WERI-Rb-1 (cell line): ENCODE measurements at regions not wholly inside any gene's neighbourhood (a gene's known extent, or its start where the extent isn't known, plus 50 kb on each side); places are given as distances from the start of the nearest gene placed in this dataset.

Experiments used
- DNase-seq: peaks from one replicate; pipeline ENCODE4 v3.0.0-alpha.2; 2020
- H3K27ac ChIP-seq: fragments of 250-450 bp; sonication (Bioruptor Pico); 2 replicates; pipeline ENCODE4 v1.5.1; 2020; ENCODE audit warnings: mild to moderate bottlenecking, moderate library complexity
- H3K27me3 ChIP-seq: fragments of 250-450 bp; sonication (Bioruptor Pico); 2 replicates; pipeline ENCODE4 v1.5.1; 2021; ENCODE audit warnings: mild to moderate bottlenecking, low read depth, moderate library complexity; ENCODE audit not compliant: insufficient read depth, severe bottlenecking
- H3K36me3 ChIP-seq: fragments of 250-450 bp; sonication (Bioruptor Pico); 2 replicates; pipeline ENCODE4 v1.5.1; 2020; ENCODE audit warnings: mild to moderate bottlenecking, moderate library complexity
- H3K4me3 ChIP-seq: 2 replicates; pipeline ENCODE4 v1.5.1; 2011; ENCODE audit warnings: low read depth, mild to moderate bottlenecking, control low read depth, low read length
- H3K9me3 ChIP-seq: fragments of 250-450 bp; sonication (Bioruptor Pico); 2 replicates; pipeline ENCODE4 v1.5.1; 2021; ENCODE audit warnings: mild to moderate bottlenecking, moderate library complexity; ENCODE audit not compliant: severe bottlenecking
- TF ChIP-seq, protein P1 (sequence below): IDR thresholded peaks from 2 replicates; pipeline ENCODE4 v1.5.1; 2011; ENCODE audit warnings: low read depth, mild to moderate bottlenecking, control low read depth, inconsistent platforms, low read length

DNA sequence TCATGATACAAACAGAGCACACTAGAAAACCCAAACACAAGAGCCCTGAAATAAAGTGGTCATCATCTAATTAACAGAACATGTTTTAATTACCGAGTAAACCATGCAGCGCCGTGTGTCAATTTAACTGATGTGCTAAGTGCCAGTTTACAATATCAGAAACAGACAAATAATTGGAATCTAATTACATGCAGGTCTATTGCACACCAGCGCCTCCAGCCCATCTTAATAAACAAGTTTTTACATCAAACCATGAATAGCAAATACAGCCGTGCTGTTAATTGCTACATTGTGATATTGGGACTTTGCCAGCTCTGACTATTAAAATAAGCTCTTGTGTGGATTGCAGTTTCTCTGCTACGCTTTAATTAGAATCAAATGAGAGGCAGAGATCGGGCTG lies 510.2 kb upstream of the MDFIC2 start:
- H3K36me3 ChIP-seq, result no peaks in the 10 kb centered on the region
- TF ChIP-seq, protein P1, sequence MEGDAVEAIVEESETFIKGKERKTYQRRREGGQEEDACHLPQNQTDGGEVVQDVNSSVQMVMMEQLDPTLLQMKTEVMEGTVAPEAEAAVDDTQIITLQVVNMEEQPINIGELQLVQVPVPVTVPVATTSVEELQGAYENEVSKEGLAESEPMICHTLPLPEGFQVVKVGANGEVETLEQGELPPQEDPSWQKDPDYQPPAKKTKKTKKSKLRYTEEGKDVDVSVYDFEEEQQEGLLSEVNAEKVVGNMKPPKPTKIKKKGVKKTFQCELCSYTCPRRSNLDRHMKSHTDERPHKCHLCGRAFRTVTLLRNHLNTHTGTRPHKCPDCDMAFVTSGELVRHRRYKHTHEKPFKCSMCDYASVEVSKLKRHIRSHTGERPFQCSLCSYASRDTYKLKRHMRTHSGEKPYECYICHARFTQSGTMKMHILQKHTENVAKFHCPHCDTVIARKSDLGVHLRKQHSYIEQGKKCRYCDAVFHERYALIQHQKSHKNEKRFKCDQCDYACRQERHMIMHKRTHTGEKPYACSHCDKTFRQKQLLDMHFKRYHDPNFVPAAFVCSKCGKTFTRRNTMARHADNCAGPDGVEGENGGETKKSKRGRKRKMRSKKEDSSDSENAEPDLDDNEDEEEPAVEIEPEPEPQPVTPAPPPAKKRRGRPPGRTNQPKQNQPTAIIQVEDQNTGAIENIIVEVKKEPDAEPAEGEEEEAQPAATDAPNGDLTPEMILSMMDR, result no peak
- no peak for DNase-seq
- no peak overlapping the region for H3K4me3 ChIP-seq
- no peaks in the 10 kb centered on the region for H3K9me3 ChIP-seq
- no peaks in the 10 kb centered on the region for H3K27me3 ChIP-seq
- H3K27ac ChIP-seq, result no peak overlapping the region

DNA sequence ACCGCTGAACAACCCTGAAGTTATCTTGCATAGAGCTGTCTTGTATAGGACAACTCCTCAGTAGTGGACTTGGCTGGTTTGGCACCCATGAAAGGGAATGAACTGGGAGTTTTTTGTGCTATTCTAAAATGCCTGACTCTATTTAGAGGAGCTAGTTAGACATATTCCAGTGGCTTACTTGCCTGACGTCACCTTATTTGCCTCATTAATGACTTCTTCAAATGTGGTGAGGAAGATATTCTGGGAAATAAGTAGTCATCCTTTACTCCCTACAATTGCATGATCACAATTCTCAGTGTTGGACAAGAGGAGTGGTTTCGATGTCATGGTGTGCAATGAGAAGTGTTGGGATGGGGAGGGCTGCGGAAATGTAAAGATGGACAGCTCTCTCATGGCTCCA lies 509.2 kb upstream of the MDFIC2 start:
- Histone ChIP-seq H3K9me3 (no peaks in the 10 kb centered on the region), H3K4me3 (no peak overlapping the region), H3K27me3 (no peaks in the 10 kb centered on the region), H3K36me3 (no peaks in the 10 kb centered on the region), H3K27ac (no peak overlapping the region)
- TF ChIP-seq, protein P1, result no peak
- DNase-seq, result no peak

DNA sequence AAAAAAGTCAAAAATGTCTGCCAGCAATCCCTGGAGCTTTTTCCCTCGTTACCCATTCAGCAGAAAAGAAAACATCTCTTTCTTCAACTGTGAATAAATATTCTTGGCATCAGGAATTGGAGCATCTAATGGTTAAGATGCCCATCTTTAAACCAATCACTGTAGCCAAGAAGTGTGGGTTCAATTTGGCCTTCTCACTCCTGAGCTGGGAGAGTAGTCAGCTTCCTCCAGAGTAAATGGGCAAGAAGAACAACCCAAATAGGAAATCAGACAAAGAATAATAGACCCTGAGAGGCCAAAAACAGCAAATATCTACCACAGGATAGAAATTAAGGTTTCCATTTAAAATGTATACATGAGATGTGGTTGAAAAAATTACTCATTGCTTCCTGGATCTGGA lies 508.0 kb upstream of the MDFIC2 start:
- no peaks in the 10 kb centered on the region for H3K36me3 ChIP-seq
- no peaks in the 10 kb centered on the region for H3K9me3 ChIP-seq
- TF ChIP-seq, protein P1, result no peak
- no peak overlapping the region for H3K27ac ChIP-seq
- H3K4me3 ChIP-seq, result no peak overlapping the region
- no peaks in the 10 kb centered on the region for H3K27me3 ChIP-seq
- DNase-seq, result no peak

DNA sequence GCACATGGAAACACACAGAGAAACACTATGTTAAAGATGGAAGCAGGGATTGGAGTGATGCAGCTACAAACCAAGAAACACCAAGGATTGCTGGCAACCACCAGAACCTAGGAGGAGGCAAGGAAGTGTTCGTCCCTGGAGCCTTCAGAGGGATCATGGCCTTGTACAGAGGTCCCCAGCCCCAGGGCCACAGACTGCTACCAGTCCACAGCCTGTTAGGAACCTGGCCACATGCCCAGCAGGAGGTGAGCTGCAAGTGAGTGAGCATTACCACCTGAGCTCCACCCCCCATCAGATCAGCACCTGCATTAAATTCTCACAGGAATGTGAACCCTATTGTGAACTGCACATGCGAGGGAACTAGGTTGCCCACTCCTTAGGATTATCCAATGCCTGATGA lies 505.7 kb upstream of the MDFIC2 start:
- TF ChIP-seq, protein P1, result no peak
- Histone ChIP-seq H3K27ac (no peak overlapping the region), H3K36me3 (no peaks in the 10 kb centered on the region), H3K4me3 (no peak overlapping the region), H3K27me3 (no peaks in the 10 kb centered on the region), H3K9me3 (no peaks in the 10 kb centered on the region)
- DNase-seq, result no peak

DNA sequence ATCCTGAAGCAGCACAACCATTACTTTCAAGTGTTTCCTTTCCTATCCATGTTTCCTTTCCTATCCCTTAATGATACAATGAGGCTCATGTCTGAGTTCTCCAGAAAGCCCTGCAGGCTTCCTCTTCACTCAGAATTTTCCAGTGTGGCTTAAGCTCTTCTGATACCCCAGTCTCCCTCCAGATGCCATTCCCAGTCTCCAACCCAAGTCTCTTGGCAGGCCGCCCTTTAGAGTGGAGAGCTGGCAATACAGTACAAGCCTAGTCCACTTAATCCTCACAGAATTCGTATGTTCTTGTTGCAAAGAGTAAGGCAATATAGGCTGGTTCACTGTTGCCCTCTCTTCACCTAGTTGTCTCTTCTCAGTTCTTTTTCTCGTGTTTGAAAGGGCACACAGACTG lies 503.9 kb upstream of the MDFIC2 start:
- Histone ChIP-seq H3K9me3 (no peaks in the 10 kb centered on the region), H3K27ac (no peak overlapping the region), H3K36me3 (no peaks in the 10 kb centered on the region), H3K4me3 (no peak overlapping the region), H3K27me3 (no peaks in the 10 kb centered on the region)
- TF ChIP-seq, protein P1, result no peak
- no peak for DNase-seq

DNA sequence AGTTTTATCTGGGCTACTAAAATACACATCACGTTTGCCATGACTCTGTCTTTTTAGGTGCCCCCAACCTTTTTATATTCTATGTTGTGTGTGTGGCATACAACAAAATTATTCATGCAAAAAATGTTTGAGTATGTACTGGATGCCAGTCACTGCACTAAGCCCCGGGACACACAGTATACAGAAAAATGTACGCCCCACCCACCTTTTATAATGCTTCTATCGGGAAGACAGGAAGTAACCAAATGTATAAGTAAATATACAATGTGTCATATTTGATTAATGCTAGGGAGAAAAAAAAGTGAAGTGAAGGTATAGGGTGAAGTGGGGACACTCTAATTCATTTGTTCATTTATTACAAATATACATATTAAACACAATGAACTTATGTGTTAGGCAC lies 503.4 kb upstream of the MDFIC2 start:
- no peaks in the 10 kb centered on the region for H3K36me3 ChIP-seq
- no peak overlapping the region for H3K4me3 ChIP-seq
- no peaks in the 10 kb centered on the region for H3K27me3 ChIP-seq
- no peak overlapping the region for H3K27ac ChIP-seq
- no peaks in the 10 kb centered on the region for H3K9me3 ChIP-seq
- TF ChIP-seq, protein P1, result no peak
- DNase-seq, result no peak
